ENCODE measurements at regions not wholly inside any gene's neighbourhood (a gene's known extent, or its start where the extent isn't known, plus 50 kb on each side); places are given as distances from the start of the nearest gene placed in this dataset.

GRCh38 chr20:36097337-36098151 is 57.0 kb upstream of the EPB41L1 start:
- Mint-ChIP-seq H3K27ac (no peak overlapping the region), H3K4me1 (ENCODE audit: low read depth) (peaks cover 11% of the 10 kb centered on the region), H3K9me3 (no peaks in the 10 kb centered on the region), H3K36me3 (ENCODE audit: low read depth) (peaks cover 2% of the 10 kb centered on the region), H3K4me3 (no peak overlapping the region), H3K27me3 (ENCODE audit: low read depth) (peaks cover 30% of the 10 kb centered on the region)

- Mint-ChIP-seq H3K4me1 (ENCODE audit: low read depth) (peaks cover 6% of the 10 kb centered on the region), H3K36me3 (ENCODE audit: low read depth) (no peaks in the 10 kb centered on the region), H3K9me3 (no peaks in the 10 kb centered on the region), H3K27ac (no peak overlapping the region), H3K27me3 (ENCODE audit: low read depth) (peaks cover 23% of the 10 kb centered on the region), H3K4me3 (no peak overlapping the region)
These were observed 56.2 kb upstream of the EPB41L1 start for GRCh38 chr20:36098364-36098763.

- H3K4me3 Mint-ChIP-seq, result no peak overlapping the region
- H3K27ac Mint-ChIP-seq, result no peak overlapping the region
- H3K4me1 Mint-ChIP-seq (ENCODE audit: low read depth), result peaks cover 3% of the 10 kb centered on the region
- no peaks in the 10 kb centered on the region for H3K36me3 Mint-ChIP-seq (ENCODE audit: low read depth)
- peaks cover 20% of the 10 kb centered on the region for H3K27me3 Mint-ChIP-seq (ENCODE audit: low read depth)
- no peaks in the 10 kb centered on the region for H3K9me3 Mint-ChIP-seq
These were observed 55.4 kb upstream of the EPB41L1 start for GRCh38 chr20:36099106-36099505.

GRCh38 chr20:36101192-36101591 is 53.3 kb upstream of the EPB41L1 start:
- Mint-ChIP-seq H3K27me3 (ENCODE audit: low read depth) (peaks cover 8% of the 10 kb centered on the region), H3K9me3 (no peaks in the 10 kb centered on the region), H3K4me3 (no peak overlapping the region), H3K27ac (no peak overlapping the region), H3K4me1 (ENCODE audit: low read depth) (peaks cover 2% of the 10 kb centered on the region), H3K36me3 (ENCODE audit: low read depth) (no peaks in the 10 kb centered on the region)

GRCh38 chr20:36102306-36102705 is 52.2 kb upstream of the EPB41L1 start:
- Mint-ChIP-seq H3K9me3 (no peaks in the 10 kb centered on the region), H3K27me3 (ENCODE audit: low read depth) (peaks cover 3% of the 10 kb centered on the region), H3K4me1 (ENCODE audit: low read depth) (peaks cover 2% of the 10 kb centered on the region), H3K36me3 (ENCODE audit: low read depth) (no peaks in the 10 kb centered on the region), H3K4me3 (no peak overlapping the region), H3K27ac (no peak overlapping the region)

- Mint-ChIP-seq H3K27ac (no peak overlapping the region), H3K9me3 (no peaks in the 10 kb centered on the region), H3K4me1 (ENCODE audit: low read depth) (no peaks in the 10 kb centered on the region), H3K27me3 (ENCODE audit: low read depth) (no peaks in the 10 kb centered on the region), H3K4me3 (no peak overlapping the region), H3K36me3 (ENCODE audit: low read depth) (no peaks in the 10 kb centered on the region)
These were observed 51.5 kb upstream of the EPB41L1 start for GRCh38 chr20:36102809-36103596.

- no peak overlapping the region for H3K27ac Mint-ChIP-seq
- no peaks in the 10 kb centered on the region for H3K27me3 Mint-ChIP-seq (ENCODE audit: low read depth)
- no peak overlapping the region for H3K4me3 Mint-ChIP-seq
- no peaks in the 10 kb centered on the region for H3K9me3 Mint-ChIP-seq
- H3K36me3 Mint-ChIP-seq (ENCODE audit: low read depth), result no peaks in the 10 kb centered on the region
- no peaks in the 10 kb centered on the region for H3K4me1 Mint-ChIP-seq (ENCODE audit: low read depth)
These were observed 50.3 kb upstream of the EPB41L1 start for GRCh38 chr20:36104244-36104643.
